ENCODE measurements at regions not wholly inside any gene's neighbourhood (a gene's known extent, or its start where the extent isn't known, plus 50 kb on each side); places are given as distances from the start of the nearest gene placed in this dataset.

DNA sequence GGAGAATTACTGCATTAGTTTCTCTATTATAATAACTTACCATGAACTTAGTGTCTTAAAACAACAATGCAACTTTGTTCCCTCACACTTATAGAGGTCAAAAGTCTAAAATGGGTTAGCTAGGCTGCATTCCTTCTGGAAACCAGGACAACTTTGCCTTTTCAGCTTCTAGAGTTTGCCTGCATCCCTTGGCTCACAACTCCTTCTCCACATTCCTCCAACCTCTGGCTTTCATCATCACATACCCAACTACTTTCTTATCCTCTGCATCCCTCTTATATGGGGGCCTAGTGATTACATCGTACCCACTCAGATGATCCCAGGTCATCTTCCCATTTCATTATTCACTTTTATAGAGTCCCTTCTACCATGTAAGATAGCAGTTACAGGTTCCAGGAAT is 251.1 kb downstream of the C12orf50 start:
- H3K27me3 Mint-ChIP-seq = peaks cover 2% of the 10 kb centered on the region
- no peak overlapping the region for H3K4me3 Mint-ChIP-seq (ENCODE audit: low read depth)
- H3K4me1 Mint-ChIP-seq (ENCODE audit: low read depth) = peaks cover 4% of the 10 kb centered on the region
- H3K9me3 Mint-ChIP-seq (ENCODE audit: low read depth) = peaks cover 2% of the 10 kb centered on the region
- TF ChIP-seq, protein P1, sequence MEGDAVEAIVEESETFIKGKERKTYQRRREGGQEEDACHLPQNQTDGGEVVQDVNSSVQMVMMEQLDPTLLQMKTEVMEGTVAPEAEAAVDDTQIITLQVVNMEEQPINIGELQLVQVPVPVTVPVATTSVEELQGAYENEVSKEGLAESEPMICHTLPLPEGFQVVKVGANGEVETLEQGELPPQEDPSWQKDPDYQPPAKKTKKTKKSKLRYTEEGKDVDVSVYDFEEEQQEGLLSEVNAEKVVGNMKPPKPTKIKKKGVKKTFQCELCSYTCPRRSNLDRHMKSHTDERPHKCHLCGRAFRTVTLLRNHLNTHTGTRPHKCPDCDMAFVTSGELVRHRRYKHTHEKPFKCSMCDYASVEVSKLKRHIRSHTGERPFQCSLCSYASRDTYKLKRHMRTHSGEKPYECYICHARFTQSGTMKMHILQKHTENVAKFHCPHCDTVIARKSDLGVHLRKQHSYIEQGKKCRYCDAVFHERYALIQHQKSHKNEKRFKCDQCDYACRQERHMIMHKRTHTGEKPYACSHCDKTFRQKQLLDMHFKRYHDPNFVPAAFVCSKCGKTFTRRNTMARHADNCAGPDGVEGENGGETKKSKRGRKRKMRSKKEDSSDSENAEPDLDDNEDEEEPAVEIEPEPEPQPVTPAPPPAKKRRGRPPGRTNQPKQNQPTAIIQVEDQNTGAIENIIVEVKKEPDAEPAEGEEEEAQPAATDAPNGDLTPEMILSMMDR (IDR thresholded peaks at IDR 0.05; ENCODE audit: unreplicated experiment) = no peak
- no peak overlapping the region for H3K27ac Mint-ChIP-seq
- no peak for DNase-seq (ENCODE audit: low spot score, unreplicated experiment)
- no peaks in the 10 kb centered on the region for H3K36me3 Mint-ChIP-seq (ENCODE audit: insufficient read depth)

DNA sequence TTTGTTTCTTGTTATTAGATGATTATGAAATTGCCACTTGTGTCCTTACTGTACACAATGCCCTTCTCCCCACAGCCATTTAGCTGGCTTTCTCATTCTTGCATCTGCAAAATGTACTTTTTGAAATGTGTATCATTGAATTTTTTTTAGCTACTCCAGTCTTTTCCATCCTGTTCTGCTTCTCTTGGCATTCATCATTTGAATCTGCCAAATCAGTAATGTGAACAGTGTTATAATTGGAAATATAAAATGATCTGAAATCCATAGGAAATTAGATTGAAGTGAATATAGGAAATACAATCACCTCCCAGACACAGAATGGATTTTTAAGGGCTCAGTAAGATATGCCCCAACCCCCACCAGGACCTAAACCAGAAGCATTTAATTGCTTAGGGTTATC is 253.4 kb downstream of the C12orf50 start:
- H3K27ac Mint-ChIP-seq = no peak overlapping the region
- H3K36me3 Mint-ChIP-seq (ENCODE audit: insufficient read depth) = no peaks in the 10 kb centered on the region
- TF ChIP-seq, protein P1 (IDR thresholded peaks at IDR 0.05; ENCODE audit: unreplicated experiment) = no peak
- H3K4me1 Mint-ChIP-seq (ENCODE audit: low read depth) = peaks cover 2% of the 10 kb centered on the region
- H3K27me3 Mint-ChIP-seq = peaks cover under 1% of the 10 kb centered on the region
- no peak for DNase-seq (ENCODE audit: low spot score, unreplicated experiment)
- H3K9me3 Mint-ChIP-seq (ENCODE audit: low read depth) = peaks cover 2% of the 10 kb centered on the region
- H3K4me3 Mint-ChIP-seq (ENCODE audit: low read depth) = no peak overlapping the region

GRCh38 chr12:87775051-87775450 is 254.2 kb downstream of the C12orf50 start:
- H3K36me3 Mint-ChIP-seq (ENCODE audit: insufficient read depth) = no peaks in the 10 kb centered on the region
- TF ChIP-seq, protein P1 (IDR thresholded peaks at IDR 0.05; ENCODE audit: unreplicated experiment) = no peak

DNA sequence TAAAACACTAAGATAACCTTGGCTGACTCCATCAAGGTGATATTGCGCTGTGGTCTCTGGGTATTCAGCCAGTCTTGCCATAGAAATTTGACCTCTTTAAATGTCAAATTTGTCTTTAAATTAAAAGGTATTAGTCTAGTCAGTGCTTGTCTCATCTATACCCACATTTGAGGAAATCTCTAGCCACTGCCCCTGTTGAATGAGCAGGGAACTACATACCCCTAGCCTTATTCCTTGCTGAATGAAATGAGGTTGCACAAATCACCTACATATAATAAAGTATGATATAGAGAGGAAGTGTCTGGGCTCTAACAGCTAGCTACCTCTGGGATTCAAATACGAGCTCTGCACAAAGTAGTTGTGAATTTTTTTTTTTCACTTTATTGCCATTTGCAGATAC is 256.8 kb downstream of the C12orf50 start:
- TF ChIP-seq, protein P1 (IDR thresholded peaks at IDR 0.05; ENCODE audit: unreplicated experiment) = no peak
- Mint-ChIP-seq H3K4me1 (ENCODE audit: low read depth) (peaks cover 12% of the 10 kb centered on the region), H3K27ac (no peak overlapping the region), H3K4me3 (ENCODE audit: low read depth) (no peak overlapping the region), H3K27me3 (no peaks in the 10 kb centered on the region), H3K36me3 (ENCODE audit: insufficient read depth) (no peaks in the 10 kb centered on the region), H3K9me3 (ENCODE audit: low read depth) (peaks cover 2% of the 10 kb centered on the region)
- DNase-seq (ENCODE audit: low spot score, unreplicated experiment) = no peak

More at GRCh38 chr12:87775051-87775450, 254.2 kb downstream of the C12orf50 start:
- Mint-ChIP-seq H3K4me1 (ENCODE audit: low read depth) (peaks cover 2% of the 10 kb centered on the region), H3K4me3 (ENCODE audit: low read depth) (no peak overlapping the region), H3K27me3 (no peaks in the 10 kb centered on the region), H3K27ac (no peak overlapping the region), H3K9me3 (ENCODE audit: low read depth) (peaks cover 2% of the 10 kb centered on the region)
- no peak for DNase-seq (ENCODE audit: low spot score, unreplicated experiment)

GRCh38 chr12:87768501-87769287 is 260.5 kb downstream of the C12orf50 start:
- Mint-ChIP-seq H3K4me3 (ENCODE audit: low read depth) (no peak overlapping the region), H3K36me3 (ENCODE audit: insufficient read depth) (no peaks in the 10 kb centered on the region), H3K9me3 (ENCODE audit: low read depth) (peaks cover under 1% of the 10 kb centered on the region), H3K27ac (no peak overlapping the region), H3K4me1 (ENCODE audit: low read depth) (peaks cover 9% of the 10 kb centered on the region), H3K27me3 (no peaks in the 10 kb centered on the region)
- DNase-seq (ENCODE audit: low spot score, unreplicated experiment) = no peak
- TF ChIP-seq, protein P1 (IDR thresholded peaks at IDR 0.05; ENCODE audit: unreplicated experiment) = no peak
